K562 (cell line): ENCODE measurements at regions not wholly inside any gene's neighbourhood (a gene's known extent, or its start where the extent isn't known, plus 50 kb on each side); places are given as distances from the start of the nearest gene placed in this dataset.

Experiments
- ATAC-seq: fragments of 200-7000 bp; cut with Tn5 transposase; 3 replicates; pipeline ENCODE4 v1.9.1; 2020; ENCODE audit warnings: moderate library complexity
- BruUV-seq: library from RNA; stranded (reverse); fragments of 400-500 nt; replicated peaks from 2 replicates; lab custom pipeline; 2021; lab: Mats Ljungman, UMichigan
- CTCF ChIA-PET: fragments of 300-600 bp; formaldehyde crosslinking; extraction: SDS; loops from one replicate; lab custom pipeline; 2021; ENCODE audit warnings: low intra/inter-chr PET ratio; lab: Yijun Ruan, JAX
- POLR2A ChIA-PET: fragments of 300-600, 350-650 bp; sonication (Branson Sonifier 250); formaldehyde crosslinking; extraction: SDS; loops from one replicate; lab custom pipeline; 2021; ENCODE audit warnings: antibody characterized with exemption, inconsistent platforms; lab: Yijun Ruan, JAX
- DNase-seq, 4 experiments: peaks; one replicate each; pipeline versions ENCODE4 v3.0.0 to v3.0.0-alpha.2; 2011 to 2018; ENCODE audit warnings: low spot score in 3 of 4, mixed read lengths in 3 of 4; ENCODE audit errors: extremely low read depth in 1 of 4
- FAIRE-seq: peaks from 2 replicates; lab custom pipeline; 2011; peaks lifted over from hg19 to GRCh38; lab: Jason Lieb, UNC
- H2AFZ ChIP-seq: 2 replicates; pipeline ENCODE4 v1.6.0; 2011; ENCODE audit warnings: low read depth, low read length, control low read depth, inconsistent platforms
- H3K27ac ChIP-seq: fragments of 200-600 bp; 3 replicates; pipeline ENCODE4 v1.8.0; 2011; ENCODE audit warnings: low read depth, mild to moderate bottlenecking, control low read depth, inconsistent platforms, low read length, moderate library complexity, mixed read lengths; ENCODE audit errors: extremely low read depth
- H3K27me3 ChIP-seq, 2 experiments: fragments of 300-600 bp in 1 of 2; 2 replicates in 1 of 2; 3 replicates in 1 of 2; pipeline versions ENCODE4 v1.6.0 to v1.8.0; 2011; ENCODE audit warnings: inconsistent platforms in 2 of 2, low read length in 2 of 2, mild to moderate bottlenecking in 1 of 2, mixed read lengths in 1 of 2, moderate library complexity in 1 of 2; ENCODE audit not compliant: control insufficient read depth in 2 of 2, insufficient read depth in 2 of 2
- H3K36me3 ChIP-seq: fragments of 300-600 bp; 3 replicates; pipeline ENCODE4 v1.8.0; 2011; ENCODE audit warnings: mild to moderate bottlenecking, low read length, inconsistent platforms; ENCODE audit not compliant: control insufficient read depth, insufficient read depth
- H3K4me1 ChIP-seq, 2 experiments: fragments of 200-600 bp in 1 of 2; replicated peaks in 1 of 2; 2 replicates in 1 of 2; 3 replicates in 1 of 2; pipeline versions ENCODE4 v1.5.1 to v1.8.0; 2011; ENCODE audit warnings: inconsistent platforms in 2 of 2, low read length in 2 of 2, mild to moderate bottlenecking in 1 of 2, mixed read lengths in 1 of 2, moderate library complexity in 1 of 2; ENCODE audit not compliant: control insufficient read depth in 2 of 2, insufficient read depth in 2 of 2
- H3K4me2 ChIP-seq: 2 replicates; pipeline ENCODE4 v1.6.1; 2011; ENCODE audit warnings: low read length, control low read depth, inconsistent platforms, mixed read lengths; ENCODE audit not compliant: insufficient read depth
- H3K4me3 ChIP-seq: fragments of 200-600 bp; sonication (generic), shearing (Covaris generic); 2 replicates; pipeline ENCODE4 v1.5.1; 2016; ENCODE audit warnings: control low read depth, inconsistent platforms
- H3K79me2 ChIP-seq: fragments of 200-600 bp; 3 replicates; pipeline ENCODE4 v1.8.0; 2011; ENCODE audit warnings: low read length, inconsistent platforms; ENCODE audit not compliant: control insufficient read depth, insufficient read depth
- H3K9ac ChIP-seq, 2 experiments: 2 replicates each; pipeline versions ENCODE4 v1.6.0 to v1.6.1; 2011; ENCODE audit warnings: low read depth in 2 of 2, low read length in 2 of 2, control low read depth in 1 of 2, inconsistent platforms in 1 of 2, mild to moderate bottlenecking in 1 of 2, mixed read lengths in 1 of 2; ENCODE audit not compliant: insufficient read depth in 1 of 2
- H3K9me1 ChIP-seq: one replicate; pipeline ENCODE4 v1.6.0; 2011; ENCODE audit warnings: inconsistent platforms, mild to moderate bottlenecking, low read length, moderate library complexity; ENCODE audit not compliant: control insufficient read depth, insufficient read depth
- H3K9me3 ChIP-seq: replicated peaks from 2 replicates; pipeline ENCODE4 v1.5.1; 2011; ENCODE audit warnings: low read depth, low read length, inconsistent platforms; ENCODE audit not compliant: control insufficient read depth, insufficient read depth
- H4K20me1 ChIP-seq: replicated peaks from 2 replicates; pipeline ENCODE4 v1.6.1; 2011; ENCODE audit warnings: low read length, inconsistent platforms, mixed read lengths; ENCODE audit not compliant: control insufficient read depth, insufficient read depth
- JUNB ChIP-seq: fragments of 450-650 bp; formaldehyde crosslinking; conservative IDR thresholded peaks from 2 replicates; pipeline ENCODE4 v1.4.0; 2020; ENCODE audit warnings: mild to moderate bottlenecking
- MTA3 ChIP-seq: fragments of 450-650 bp; formaldehyde crosslinking; IDR thresholded peaks from 2 replicates; pipeline ENCODE4 v1.6.1; 2017; ENCODE audit warnings: mild to moderate bottlenecking, borderline replicate concordance
- PML ChIP-seq: IDR thresholded peaks from 2 replicates; pipeline ENCODE4 v1.6.1; 2012; ENCODE audit warnings: low read length, inconsistent platforms
- POLR2B ChIP-seq: fragments of 450-650 bp; IDR thresholded peaks from 2 replicates; pipeline ENCODE4 v1.6.1; 2018; ENCODE audit warnings: low read depth; ENCODE audit not compliant: partially characterized antibody
- PTTG1 ChIP-seq: fragments of 450-650 bp; IDR thresholded peaks from 2 replicates; pipeline ENCODE4 v1.6.1; 2016; ENCODE audit warnings: low read depth, mild to moderate bottlenecking, missing genetic modification characterization, missing compliant biosample characterization
- ZKSCAN8 ChIP-seq: fragments of 200-800 bp; sonication (Bioruptor generic); IDR thresholded peaks from 2 replicates; pipeline ENCODE4 v1.6.1; 2016; ENCODE audit warnings: missing genetic modification characterization, missing compliant biosample characterization
- ZNF316 ChIP-seq: fragments of 450-650 bp; IDR thresholded peaks from 2 replicates; pipeline ENCODE4 v1.6.1; 2016
- ZNF584 ChIP-seq: fragments of 200-800 bp; sonication (Bioruptor generic); IDR thresholded peaks from 2 replicates; pipeline ENCODE4 v1.6.1; 2016; ENCODE audit warnings: low read depth, mild to moderate bottlenecking, missing genetic modification characterization, missing compliant biosample characterization
- WGBS: fragments of 100-300 bp; shearing (Covaris generic); methylation state at CpG from one replicate; pipeline ENCODE4 v1.1.6; 2016; ENCODE audit warnings: low coverage, mixed read lengths; ENCODE audit not compliant: insufficient coverage; ENCODE audit errors: missing lambda C conversion rate; 5-methylcytosine and 5-hydroxymethylcytosine counted together
- in situ Hi-C: fragments of 300-500 bp; cut with MboI; formaldehyde crosslinking; loops from 4 replicates; pipeline ENCODE4 v1.15.0; 2018; ENCODE audit warnings: inconsistent platforms, mixed read lengths
- intact Hi-C: fragments of 100-400 bp; cut with micrococcal nuclease; formaldehyde crosslinking; loops from 2 replicates; pipeline ENCODE4 v1.14.2; 2022

DNA sequence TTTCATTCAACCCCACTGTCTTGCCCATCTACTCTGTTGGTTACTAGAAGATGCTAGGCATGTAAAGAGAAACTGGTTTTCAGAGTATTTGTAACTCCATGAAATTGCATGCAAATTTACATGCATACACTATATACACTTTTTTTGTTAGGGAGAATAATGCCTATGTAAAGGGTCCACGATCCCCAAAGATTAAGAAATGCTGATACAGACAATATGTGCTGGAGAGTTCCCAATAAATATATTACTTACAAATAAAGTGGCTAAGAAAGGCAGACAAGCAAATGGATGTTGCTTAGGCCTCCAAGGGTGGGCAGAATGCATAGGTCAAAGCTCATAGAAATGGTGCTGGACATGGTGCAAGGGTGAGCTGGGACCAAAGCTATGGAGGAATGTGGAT is 109.6 kb upstream of the NHSL1 start:
- H3K4me1 ChIP-seq: no peaks in the 10 kb centered on the region
- ChIA-PET CTCF (no interaction called here), POLR2A (interaction anchor here (0.6 kb wide), 1 partner anchor 13 kb away, joined by 3 read pairs; no protein-coding TSS in a partner anchor)
- no peaks in the 10 kb centered on the region for H3K36me3 ChIP-seq
- in situ Hi-C loops: no loop called here
- TF ChIP-seq ZNF316 (peak; percentile 30; the same call in 1 of the 2 replicates), ZNF584 (no peak)
- ATAC-seq (no peak), DNase-seq (no peak), FAIRE-seq (no peak)
- H3K79me2 ChIP-seq: no peaks in the 10 kb centered on the region
- H2AFZ ChIP-seq: no peak overlapping the region
- intact Hi-C loops: no loop called here
- H3K9me1 ChIP-seq: no peaks in the 10 kb centered on the region
- H3K27me3 ChIP-seq: peaks cover 25 to 37% of the 10 kb centered on the region in 2 experiments
- no peaks in the 10 kb centered on the region for H4K20me1 ChIP-seq
- H3K9ac ChIP-seq: no peak overlapping the region
- H3K9me3 ChIP-seq: no peaks in the 10 kb centered on the region
- H3K27ac ChIP-seq: no peak overlapping the region
- H3K4me2 ChIP-seq: no peak overlapping the region
- 0% methylated on average over 1 of the region's 1 CpG for WGBS
- BruUV-seq: no TSS peak
- H3K4me3 ChIP-seq: no peak overlapping the region

DNA sequence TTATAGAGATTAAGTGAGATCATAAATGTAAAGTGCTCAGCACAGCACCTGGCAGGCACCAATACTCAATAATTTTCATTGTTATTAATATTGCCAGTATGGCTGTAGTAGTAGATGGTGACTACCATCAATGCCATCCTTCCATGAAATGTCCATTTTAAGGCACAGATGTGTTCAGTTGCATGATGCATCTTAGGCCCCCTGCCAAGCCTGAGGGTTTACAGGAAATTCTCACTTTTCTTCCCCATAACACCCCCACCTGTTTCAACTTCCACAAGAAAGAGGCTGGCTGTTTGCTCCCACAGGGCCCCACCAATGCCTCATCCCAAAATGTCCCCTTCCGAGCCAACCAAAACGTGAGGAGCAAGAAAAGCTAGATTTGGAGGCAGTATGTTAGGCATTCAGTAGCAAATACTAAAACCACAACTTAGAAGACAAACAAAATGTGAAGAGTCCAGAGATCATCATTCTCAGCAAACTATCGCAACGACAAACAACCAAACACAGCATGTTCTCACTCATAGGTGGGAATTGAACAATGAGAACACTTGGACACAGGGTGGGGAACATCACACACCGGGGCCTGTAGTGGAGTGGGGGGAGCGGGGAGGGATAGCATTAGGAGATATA is 110.6 kb upstream of the NHSL1 start:
- no peaks in the 10 kb centered on the region for H4K20me1 ChIP-seq
- FAIRE-seq: no peak
- no peak for ATAC-seq
- H3K4me1 ChIP-seq: no peaks in the 10 kb centered on the region
- intact Hi-C loops (no loop called here), in situ Hi-C loops (no loop called here)
- WGBS: under 1% methylated on average over 6 of the region's 6 CpGs
- no peaks in the 10 kb centered on the region for H3K9me1 ChIP-seq
- POLR2A ChIA-PET: interaction anchor here (0.7 kb wide), 1 partner anchor 14 kb away, joined by 3 read pairs; no protein-coding TSS in a partner anchor
- BruUV-seq: no TSS peak
- H3K79me2 ChIP-seq: no peaks in the 10 kb centered on the region
- no peak overlapping the region for H3K9ac ChIP-seq
- CTCF ChIA-PET: no interaction called here
- peaks cover 30 to 39% of the 10 kb centered on the region in 2 experiments for H3K27me3 ChIP-seq
- no peaks in the 10 kb centered on the region for H3K9me3 ChIP-seq
- no peak for DNase-seq
- H2AFZ ChIP-seq: no peak overlapping the region
- H3K27ac ChIP-seq: no peak overlapping the region
- no peak for TF ChIP-seq PTTG1
- TF ChIP-seq PML: no peak
- no peak for TF ChIP-seq MTA3
- no peak for TF ChIP-seq POLR2B
- TF ChIP-seq JUNB: no peak
- no peak for TF ChIP-seq ZKSCAN8 (CRISPR knock-in tag)
- no peak overlapping the region for H3K4me3 ChIP-seq
- no peak overlapping the region for H3K4me2 ChIP-seq
- H3K36me3 ChIP-seq: no peaks in the 10 kb centered on the region
